ENCODE measurements at regions not wholly inside any gene's neighbourhood (a gene's known extent, or its start where the extent isn't known, plus 50 kb on each side); places are given as distances from the start of the nearest gene placed in this dataset.
"Not testable (repeated sequence)": the region's sequence is repeated elsewhere in the genome, so short reads cannot be mapped to it uniquely, and the experiment has no call there.

DNA sequence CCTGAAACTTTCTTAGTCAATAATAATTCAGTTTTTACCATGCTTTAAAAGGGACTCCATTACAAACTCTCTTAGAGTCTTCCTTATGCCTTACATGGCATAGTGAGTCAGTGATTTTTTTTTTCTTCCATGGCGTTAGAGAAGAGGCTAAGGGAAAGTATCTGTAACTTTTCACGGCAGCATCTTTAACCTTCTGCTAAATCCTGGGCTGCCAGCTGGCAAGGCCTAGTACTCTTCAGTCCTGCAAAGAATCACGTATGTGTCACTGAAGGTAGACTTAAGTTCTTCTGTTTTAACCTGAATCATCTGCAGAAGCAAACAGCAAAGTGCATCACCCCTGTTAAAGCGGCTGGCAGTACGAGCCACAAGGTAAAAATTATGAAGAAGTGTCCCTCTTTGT lies 286.3 kb upstream of the FN1 start:
- TF ChIP-seq, protein P1, sequence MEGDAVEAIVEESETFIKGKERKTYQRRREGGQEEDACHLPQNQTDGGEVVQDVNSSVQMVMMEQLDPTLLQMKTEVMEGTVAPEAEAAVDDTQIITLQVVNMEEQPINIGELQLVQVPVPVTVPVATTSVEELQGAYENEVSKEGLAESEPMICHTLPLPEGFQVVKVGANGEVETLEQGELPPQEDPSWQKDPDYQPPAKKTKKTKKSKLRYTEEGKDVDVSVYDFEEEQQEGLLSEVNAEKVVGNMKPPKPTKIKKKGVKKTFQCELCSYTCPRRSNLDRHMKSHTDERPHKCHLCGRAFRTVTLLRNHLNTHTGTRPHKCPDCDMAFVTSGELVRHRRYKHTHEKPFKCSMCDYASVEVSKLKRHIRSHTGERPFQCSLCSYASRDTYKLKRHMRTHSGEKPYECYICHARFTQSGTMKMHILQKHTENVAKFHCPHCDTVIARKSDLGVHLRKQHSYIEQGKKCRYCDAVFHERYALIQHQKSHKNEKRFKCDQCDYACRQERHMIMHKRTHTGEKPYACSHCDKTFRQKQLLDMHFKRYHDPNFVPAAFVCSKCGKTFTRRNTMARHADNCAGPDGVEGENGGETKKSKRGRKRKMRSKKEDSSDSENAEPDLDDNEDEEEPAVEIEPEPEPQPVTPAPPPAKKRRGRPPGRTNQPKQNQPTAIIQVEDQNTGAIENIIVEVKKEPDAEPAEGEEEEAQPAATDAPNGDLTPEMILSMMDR (IDR thresholded peaks at IDR 0.05; ENCODE audit: insufficient read depth, low read length): no peak
- TF ChIP-seq GABPA (IDR thresholded peaks at IDR 0.05; ENCODE audit: low read depth) (no peak), SPI1 (IDR thresholded peaks at IDR 0.05; ENCODE audit: borderline replicate concordance, low read depth) (no peak), POLR2AphosphoS5 (IDR thresholded peaks at IDR 0.05; ENCODE audit: low read depth) (no peak)
- TF ChIP-seq, protein P2, sequence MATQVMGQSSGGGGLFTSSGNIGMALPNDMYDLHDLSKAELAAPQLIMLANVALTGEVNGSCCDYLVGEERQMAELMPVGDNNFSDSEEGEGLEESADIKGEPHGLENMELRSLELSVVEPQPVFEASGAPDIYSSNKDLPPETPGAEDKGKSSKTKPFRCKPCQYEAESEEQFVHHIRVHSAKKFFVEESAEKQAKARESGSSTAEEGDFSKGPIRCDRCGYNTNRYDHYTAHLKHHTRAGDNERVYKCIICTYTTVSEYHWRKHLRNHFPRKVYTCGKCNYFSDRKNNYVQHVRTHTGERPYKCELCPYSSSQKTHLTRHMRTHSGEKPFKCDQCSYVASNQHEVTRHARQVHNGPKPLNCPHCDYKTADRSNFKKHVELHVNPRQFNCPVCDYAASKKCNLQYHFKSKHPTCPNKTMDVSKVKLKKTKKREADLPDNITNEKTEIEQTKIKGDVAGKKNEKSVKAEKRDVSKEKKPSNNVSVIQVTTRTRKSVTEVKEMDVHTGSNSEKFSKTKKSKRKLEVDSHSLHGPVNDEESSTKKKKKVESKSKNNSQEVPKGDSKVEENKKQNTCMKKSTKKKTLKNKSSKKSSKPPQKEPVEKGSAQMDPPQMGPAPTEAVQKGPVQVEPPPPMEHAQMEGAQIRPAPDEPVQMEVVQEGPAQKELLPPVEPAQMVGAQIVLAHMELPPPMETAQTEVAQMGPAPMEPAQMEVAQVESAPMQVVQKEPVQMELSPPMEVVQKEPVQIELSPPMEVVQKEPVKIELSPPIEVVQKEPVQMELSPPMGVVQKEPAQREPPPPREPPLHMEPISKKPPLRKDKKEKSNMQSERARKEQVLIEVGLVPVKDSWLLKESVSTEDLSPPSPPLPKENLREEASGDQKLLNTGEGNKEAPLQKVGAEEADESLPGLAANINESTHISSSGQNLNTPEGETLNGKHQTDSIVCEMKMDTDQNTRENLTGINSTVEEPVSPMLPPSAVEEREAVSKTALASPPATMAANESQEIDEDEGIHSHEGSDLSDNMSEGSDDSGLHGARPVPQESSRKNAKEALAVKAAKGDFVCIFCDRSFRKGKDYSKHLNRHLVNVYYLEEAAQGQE (IDR thresholded peaks at IDR 0.05; ENCODE audit: insufficient replicate concordance, low read depth): no peak
- DNase-seq (ENCODE audit: low read depth in 1 of 2, low spot score in 1 of 2): no peak
- Histone ChIP-seq H3K4me3 (replicated peaks; ENCODE audit: insufficient read depth, low read length) (no peak overlapping the region), H3K27ac (replicated peaks) (no peak overlapping the region), H3K27me3 (ENCODE audit: insufficient read depth, poor library complexity, severe bottlenecking) (no peaks in the 10 kb centered on the region)

DNA sequence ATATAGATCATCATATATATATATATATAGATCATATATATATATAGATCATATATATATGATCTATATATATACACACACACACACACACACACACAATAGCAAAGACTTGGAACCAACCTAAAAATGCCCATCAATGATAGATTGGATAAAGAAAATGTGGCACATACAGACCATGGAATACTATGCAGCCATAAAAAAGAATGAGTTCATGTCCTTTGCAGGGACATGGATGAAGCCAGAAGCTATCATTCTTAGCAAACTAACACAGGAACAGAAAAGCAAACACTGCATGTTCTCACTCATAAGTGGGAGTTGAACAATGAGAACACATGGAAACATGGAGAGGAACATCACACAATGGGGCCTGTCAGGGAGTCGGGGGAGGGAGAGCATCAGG lies 285.6 kb upstream of the FN1 start:
- not testable (repeated sequence) for H3K4me3 ChIP-seq (replicated peaks; ENCODE audit: insufficient read depth, low read length); DNase-seq (ENCODE audit: low read depth in 1 of 2, low spot score in 1 of 2); H3K27me3 ChIP-seq (ENCODE audit: insufficient read depth, poor library complexity, severe bottlenecking); H3K27ac ChIP-seq (replicated peaks)

DNA sequence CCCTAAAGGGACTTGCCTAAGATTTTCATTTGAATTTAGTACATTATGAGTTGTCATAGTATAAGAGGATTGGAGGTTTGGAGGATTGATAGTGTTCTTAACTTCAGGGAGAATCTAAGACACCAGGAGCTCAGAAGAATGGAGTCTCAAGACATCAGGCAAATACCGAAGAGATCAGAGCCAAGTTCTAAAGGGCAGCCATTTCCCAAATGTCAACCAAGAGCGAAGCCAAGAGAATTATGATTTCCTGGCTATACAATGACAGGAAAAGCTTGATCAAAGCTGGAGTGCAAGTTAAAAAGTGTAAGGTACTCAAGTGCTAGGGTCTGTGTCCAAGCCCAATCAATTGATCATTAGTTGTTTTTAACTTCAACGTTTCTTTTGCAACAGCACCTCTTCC lies 283.0 kb upstream of the FN1 start:
- no peak for DNase-seq (ENCODE audit: low read depth in 1 of 2, low spot score in 1 of 2)
- H3K27me3 ChIP-seq (ENCODE audit: insufficient read depth, poor library complexity, severe bottlenecking): no peaks in the 10 kb centered on the region
- no peak overlapping the region for H3K4me3 ChIP-seq (replicated peaks; ENCODE audit: insufficient read depth, low read length)
- no peak overlapping the region for H3K27ac ChIP-seq (replicated peaks)
- TF ChIP-seq GABPA (IDR thresholded peaks at IDR 0.05; ENCODE audit: low read depth): no peak
- TF ChIP-seq, protein P2 (IDR thresholded peaks at IDR 0.05; ENCODE audit: insufficient replicate concordance, low read depth): no peak
- no peak for TF ChIP-seq POLR2AphosphoS5 (IDR thresholded peaks at IDR 0.05; ENCODE audit: low read depth)
- TF ChIP-seq, protein P1 (IDR thresholded peaks at IDR 0.05; ENCODE audit: insufficient read depth, low read length): no peak
- TF ChIP-seq SPI1 (IDR thresholded peaks at IDR 0.05; ENCODE audit: borderline replicate concordance, low read depth): no peak

DNA sequence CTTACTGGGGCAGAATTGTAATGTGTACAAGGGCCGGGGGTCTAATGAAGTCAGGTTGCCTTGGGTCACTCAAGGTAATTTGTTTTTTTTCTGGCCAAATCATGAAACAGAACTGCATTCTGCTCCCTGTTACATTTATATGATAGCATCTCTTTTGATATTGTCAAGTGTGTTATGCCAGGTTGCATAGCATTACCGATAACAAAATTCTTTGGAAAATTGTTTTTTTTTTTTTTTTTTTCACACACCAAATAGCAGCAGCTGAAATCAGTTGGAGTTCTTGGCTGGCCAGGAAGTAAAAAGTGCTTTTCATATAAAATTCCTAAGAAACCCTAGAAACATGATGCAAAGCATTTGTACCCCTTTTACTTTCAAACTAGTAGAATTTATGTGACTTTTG lies 282.6 kb upstream of the FN1 start:
- no peak for DNase-seq (ENCODE audit: low read depth in 1 of 2, low spot score in 1 of 2)
- Histone ChIP-seq H3K4me3 (replicated peaks; ENCODE audit: insufficient read depth, low read length) (no peak overlapping the region), H3K27me3 (ENCODE audit: insufficient read depth, poor library complexity, severe bottlenecking) (no peaks in the 10 kb centered on the region), H3K27ac (replicated peaks) (no peak overlapping the region)
- TF ChIP-seq, protein P1 (IDR thresholded peaks at IDR 0.05; ENCODE audit: insufficient read depth, low read length): no peak
- TF ChIP-seq GABPA (IDR thresholded peaks at IDR 0.05; ENCODE audit: low read depth) (no peak), POLR2AphosphoS5 (IDR thresholded peaks at IDR 0.05; ENCODE audit: low read depth) (no peak), SPI1 (IDR thresholded peaks at IDR 0.05; ENCODE audit: borderline replicate concordance, low read depth) (no peak)
- TF ChIP-seq, protein P2 (IDR thresholded peaks at IDR 0.05; ENCODE audit: insufficient replicate concordance, low read depth): no peak

Measured in HL-60 (cell line).